ENCODE measurements at regions not wholly inside any gene's neighbourhood (a gene's known extent, or its start where the extent isn't known, plus 50 kb on each side); places are given as distances from the start of the nearest gene placed in this dataset.

GRCh38 chr7:88681682-88682081 is 77.8 kb upstream of the ZNF804B start:
- no peak overlapping the region for H2BK120ac ChIP-seq (ENCODE audit: low read depth, low read length, poor library complexity, severe bottlenecking)
- H3K23me2 ChIP-seq (ENCODE audit: insufficient read length, low read depth, low read length, poor library complexity, severe bottlenecking), result no peaks in the 10 kb centered on the region
- H2BK12ac ChIP-seq (ENCODE audit: insufficient read length, low read depth, low read length), result no peak overlapping the region
- H3K27ac ChIP-seq (ENCODE audit: insufficient read length, low read depth, low read length), result no peak overlapping the region
- H3K23ac ChIP-seq (ENCODE audit: insufficient read length, low read depth, low read length), result no peak overlapping the region
- no peak overlapping the region for H3K27ac Mint-ChIP-seq
- H4K20me1 ChIP-seq (ENCODE audit: control insufficient read depth, insufficient read depth, insufficient read length), result no peaks in the 10 kb centered on the region
- H3K4me3 Mint-ChIP-seq, result no peak overlapping the region
- H2BK15ac ChIP-seq (ENCODE audit: low read depth, low read length), result no peak overlapping the region
- no peak overlapping the region for H2AK5ac ChIP-seq (ENCODE audit: insufficient read length, low read length)
- H3K56ac ChIP-seq (ENCODE audit: insufficient read length, low read depth, low read length), result no peak overlapping the region
- TF ChIP-seq CTCF (conservative IDR thresholded peaks at IDR 0.05), result no peak
- no CpG with 5 or more reads among the region's 2 CpGs for WGBS (ENCODE audit: extremely low coverage, insufficient read length, low lambda C conversion rate)
- no peak overlapping the region for H2AFZ ChIP-seq (ENCODE audit: low read length)
- no peak overlapping the region for H2BK20ac ChIP-seq (ENCODE audit: low read depth, low read length, poor library complexity, severe bottlenecking)
- no peaks in the 10 kb centered on the region for H3K27me3 ChIP-seq (ENCODE audit: insufficient read depth, low read length)
- no peak overlapping the region for H4K8ac ChIP-seq (replicated peaks; ENCODE audit: insufficient read length, low read depth, low read length)
- H3K9ac ChIP-seq (ENCODE audit: extremely low read depth, insufficient read length, low read length), result no peak overlapping the region
- no peaks in the 10 kb centered on the region for H3K79me1 ChIP-seq (ENCODE audit: insufficient read depth, low read depth, low read length, poor library complexity, severe bottlenecking)
- H3K9me3 Mint-ChIP-seq, result no peaks in the 10 kb centered on the region
- no peak overlapping the region for H3K18ac ChIP-seq (ENCODE audit: insufficient read length, low read depth, low read length)
- H3K27me3 Mint-ChIP-seq (ENCODE audit: low read depth), result no peaks in the 10 kb centered on the region
- H3K4ac ChIP-seq (ENCODE audit: low read depth, low read length), result no peak overlapping the region
- no peaks in the 10 kb centered on the region for H3K4me1 ChIP-seq (ENCODE audit: insufficient read depth, low read length)
- no peak overlapping the region for H2BK5ac ChIP-seq (ENCODE audit: insufficient read length, low read length)
- no peaks in the 10 kb centered on the region for H3K79me2 ChIP-seq (ENCODE audit: insufficient read depth, low read length)
- no peak for DNase-seq
- H3K14ac ChIP-seq (ENCODE audit: insufficient read depth, low read length), result no peak overlapping the region
- H3K4me2 ChIP-seq (ENCODE audit: insufficient read depth, insufficient read length, low read length), result no peak overlapping the region
- H3K9me3 ChIP-seq (ENCODE audit: control insufficient read depth, low read depth, low read length), result no peaks in the 10 kb centered on the region
- no peak overlapping the region for H3T11ph ChIP-seq (ENCODE audit: low read length)
- no peaks in the 10 kb centered on the region for H3K36me3 Mint-ChIP-seq (ENCODE audit: insufficient read depth in 1 of 3, low read depth in 3 of 3)
- no peak overlapping the region for H4K91ac ChIP-seq (ENCODE audit: insufficient read length, low read depth, low read length)
- H3K4me1 Mint-ChIP-seq, result no peaks in the 10 kb centered on the region
- H4K5ac ChIP-seq (ENCODE audit: insufficient read length, low read depth, low read length), result no peak overlapping the region
